Naive thymus-derived CD4-positive, alpha-beta T cell (primary cell): ENCODE measurements at regions not wholly inside any gene's neighbourhood (a gene's known extent, or its start where the extent isn't known, plus 50 kb on each side); places are given as distances from the start of the nearest gene placed in this dataset.

Source experiments
- ATAC-seq: fragments of 150-1000 bp; cut with Tn5 transposase; 2 replicates; pipeline ENCODE4 v1.10.0; 2021; ENCODE audit warnings: mild to moderate bottlenecking, moderate library complexity
- CTCF ChIA-PET: fragments of 350-600 bp; sonication (Branson Sonifier 250); formaldehyde crosslinking; loops from one replicate; lab custom pipeline; 2021; ENCODE audit warnings: antibody characterized with exemption; lab: Charles Lee
- POLR2A ChIA-PET: fragments of 350-600 bp; sonication (Branson Sonifier 250); formaldehyde crosslinking; loops from one replicate; lab custom pipeline; 2021; ENCODE audit warnings: antibody characterized with exemption, inconsistent platforms; lab: Charles Lee
- DNase-seq, 9 donors: peaks; one replicate each; pipeline versions ENCODE4 v3.0.0 to v3.0.0-alpha.2; 2020 to 2022; ENCODE audit warnings: mixed read lengths in 1 of 9
- H3K27ac ChIP-seq: one replicate; pipeline ENCODE4 v1.7.0; 2013; ENCODE audit warnings: mild to moderate bottlenecking, low read depth, low read length, moderate library complexity
- H3K27me3 ChIP-seq, 2 donors: one replicate each; pipeline ENCODE4 v1.7.0; 2013; ENCODE audit warnings: low read length in 2 of 2, mild to moderate bottlenecking in 2 of 2, moderate library complexity in 2 of 2; ENCODE audit not compliant: control insufficient read depth in 2 of 2, insufficient read depth in 2 of 2
- H3K36me3 ChIP-seq, 3 experiments: 1 replicate in 2 of 3; 2 replicates in 1 of 3; pipeline ENCODE4 v1.7.0; 2013; ENCODE audit warnings: low read length in 3 of 3, mild to moderate bottlenecking in 3 of 3, moderate library complexity in 1 of 3; ENCODE audit not compliant: insufficient read depth in 3 of 3, control insufficient read depth in 2 of 3
- H3K4me1 ChIP-seq, 2 donors: one replicate each; pipeline ENCODE4 v1.7.0; 2013; ENCODE audit warnings: low read length in 2 of 2, mild to moderate bottlenecking in 2 of 2, moderate library complexity in 1 of 2; ENCODE audit not compliant: control insufficient read depth in 2 of 2, insufficient read depth in 2 of 2
- H3K4me3 ChIP-seq: 2 replicates; pipeline ENCODE4 v1.7.0; 2013; ENCODE audit warnings: mild to moderate bottlenecking, low read length
- H3K9me3 ChIP-seq, 3 experiments: 1 replicate in 2 of 3; 2 replicates in 1 of 3; pipeline ENCODE4 v1.7.0; 2013; ENCODE audit warnings: low read length in 3 of 3; ENCODE audit not compliant: control insufficient read depth in 2 of 3
- H3K27ac Mint-ChIP-seq, 9 donors: one replicate each; pipeline ENCODE4 v1.8.0; 2020 to 2022; ENCODE audit warnings: mixed read lengths in 9 of 9, mild to moderate bottlenecking in 8 of 9, moderate library complexity in 5 of 9, inconsistent platforms in 2 of 9
- H3K27me3 Mint-ChIP-seq, 5 donors: one replicate each; pipeline ENCODE4 v1.8.0; 2021 to 2022; ENCODE audit warnings: mixed read lengths in 5 of 5, mild to moderate bottlenecking in 1 of 5
- H3K36me3 Mint-ChIP-seq, 5 donors: one replicate each; pipeline ENCODE4 v1.8.0; 2020 to 2022; ENCODE audit warnings: mixed read lengths in 5 of 5, mild to moderate bottlenecking in 3 of 5, inconsistent platforms in 1 of 5
- H3K4me1 Mint-ChIP-seq, 7 donors: one replicate each; pipeline ENCODE4 v1.8.0; 2020 to 2022; ENCODE audit warnings: mixed read lengths in 7 of 7, mild to moderate bottlenecking in 3 of 7, inconsistent platforms in 1 of 7
- H3K4me3 Mint-ChIP-seq, 10 donors: one replicate each; pipeline ENCODE4 v1.8.0; 2020 to 2022; ENCODE audit warnings: mild to moderate bottlenecking in 10 of 10, mixed read lengths in 10 of 10, moderate library complexity in 6 of 10, inconsistent platforms in 2 of 10
- H3K9me3 Mint-ChIP-seq, 11 donors: one replicate each; pipeline ENCODE4 v1.8.0; 2020 to 2022; ENCODE audit warnings: mixed read lengths in 11 of 11, mild to moderate bottlenecking in 4 of 11, inconsistent platforms in 1 of 11, moderate library complexity in 1 of 11
- intact Hi-C, 2 donors: fragments of 100-400 bp; cut with micrococcal nuclease; formaldehyde crosslinking; loops; one replicate each; pipeline ENCODE4 v1.15.1; 2023

DNA sequence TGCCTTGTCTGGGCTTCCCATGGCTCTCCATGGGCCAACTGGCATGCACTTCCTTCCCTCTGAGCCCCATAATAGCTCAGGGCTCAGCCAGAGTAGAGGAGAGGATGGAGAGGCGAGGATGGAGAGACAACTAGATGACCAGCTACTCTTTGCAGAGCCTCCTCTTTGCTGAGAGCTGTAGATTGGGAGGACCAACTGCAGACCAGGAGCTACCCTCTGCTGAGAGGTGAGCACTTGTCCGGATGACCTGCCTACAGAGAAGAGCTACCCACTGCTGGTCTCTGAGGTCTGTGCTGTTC is 58.0 kb upstream of the ETV3 start:
- peaks cover 0 to 3% of the 10 kb centered on the region in 2 donors for H3K27me3 ChIP-seq
- intact Hi-C loops = loop anchor here in 1 of 2 donors (10.0 kb wide), 1 partner anchor 929 kb away; a partner anchor contains a TSS
- DNase-seq (no peak), ATAC-seq (no peak)
- H3K27ac ChIP-seq = no peak overlapping the region
- H3K4me3 ChIP-seq = no peak overlapping the region
- no peaks in the 10 kb centered on the region for H3K9me3 ChIP-seq
- POLR2A ChIA-PET = no interaction called here
- H3K36me3 ChIP-seq = no peaks in the 10 kb centered on the region
- peaks cover 0 to 12% (median 9%) of the 10 kb centered on the region in 7 donors for H3K4me1 Mint-ChIP-seq
- H3K27me3 Mint-ChIP-seq = peaks cover 32 to 46% (median 37%) of the 10 kb centered on the region in 5 donors
- H3K36me3 Mint-ChIP-seq = no peaks in the 10 kb centered on the region
- no peak overlapping the region for H3K27ac Mint-ChIP-seq
- CTCF ChIA-PET = no interaction called here
- no peak overlapping the region for H3K4me3 Mint-ChIP-seq
- H3K4me1 ChIP-seq = no peaks in the 10 kb centered on the region
- H3K9me3 Mint-ChIP-seq = no peaks in the 10 kb centered on the region

DNA sequence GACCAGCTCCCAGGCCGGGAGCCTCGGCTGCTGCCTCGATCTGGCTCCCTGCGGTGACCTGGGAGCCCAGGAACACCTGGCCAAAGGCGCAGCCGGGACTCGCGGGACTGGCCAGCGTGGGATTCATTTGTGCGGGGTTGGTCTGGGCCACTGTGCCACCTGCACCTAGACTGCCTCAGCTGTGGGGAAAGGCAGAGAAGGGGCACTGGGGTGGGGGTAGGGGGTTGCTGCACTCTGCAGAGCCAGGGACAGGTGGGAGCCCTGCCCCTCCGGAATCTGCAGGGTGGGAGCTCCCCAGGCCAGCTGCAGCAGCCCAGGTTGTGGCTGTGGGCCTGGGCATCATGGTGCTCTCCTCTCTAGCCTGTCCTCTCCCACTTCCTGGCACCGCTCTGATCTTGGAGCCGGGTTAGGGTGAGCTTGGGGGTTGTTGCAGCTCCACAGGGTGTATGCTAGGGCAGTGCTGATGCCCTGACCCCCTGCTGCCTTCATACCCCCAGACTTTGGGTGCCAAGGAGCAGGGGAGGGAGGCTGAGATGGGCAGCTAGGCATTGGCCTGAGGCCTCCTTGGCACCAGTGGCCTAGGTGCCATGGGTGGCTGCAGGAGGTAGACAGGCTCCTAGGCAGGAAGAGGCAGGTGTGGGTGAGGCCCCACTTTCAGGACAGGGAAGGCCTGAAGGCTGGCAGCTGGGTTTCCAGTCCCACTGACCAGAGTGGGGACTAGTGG is 57.5 kb upstream of the ETV3 start:
- intact Hi-C loops = loop anchor here in 1 of 2 donors (10.0 kb wide), 1 partner anchor 929 kb away; a partner anchor contains a TSS
- Mint-ChIP-seq H3K9me3 (no peaks in the 10 kb centered on the region), H3K4me3 (no peak overlapping the region), H3K36me3 (no peaks in the 10 kb centered on the region), H3K4me1 (peaks cover 0 to 12% (median 9%) of the 10 kb centered on the region in 7 donors), H3K27me3 (peaks cover 28 to 42% (median 33%) of the 10 kb centered on the region in 5 donors), H3K27ac (no peak overlapping the region)
- no peak overlapping the region for H3K27ac ChIP-seq
- ATAC-seq = no peak
- no peaks in the 10 kb centered on the region for H3K4me1 ChIP-seq
- no peak for DNase-seq
- no peak overlapping the region for H3K4me3 ChIP-seq
- H3K27me3 ChIP-seq = peaks cover 0 to 3% of the 10 kb centered on the region in 2 donors
- ChIA-PET POLR2A (no interaction called here), CTCF (interaction anchor here (0.7 kb wide), 1 partner anchor 126 kb away, joined by 4 read pairs; no protein-coding TSS in a partner anchor)
- H3K9me3 ChIP-seq = no peaks in the 10 kb centered on the region
- H3K36me3 ChIP-seq = no peaks in the 10 kb centered on the region

DNA sequence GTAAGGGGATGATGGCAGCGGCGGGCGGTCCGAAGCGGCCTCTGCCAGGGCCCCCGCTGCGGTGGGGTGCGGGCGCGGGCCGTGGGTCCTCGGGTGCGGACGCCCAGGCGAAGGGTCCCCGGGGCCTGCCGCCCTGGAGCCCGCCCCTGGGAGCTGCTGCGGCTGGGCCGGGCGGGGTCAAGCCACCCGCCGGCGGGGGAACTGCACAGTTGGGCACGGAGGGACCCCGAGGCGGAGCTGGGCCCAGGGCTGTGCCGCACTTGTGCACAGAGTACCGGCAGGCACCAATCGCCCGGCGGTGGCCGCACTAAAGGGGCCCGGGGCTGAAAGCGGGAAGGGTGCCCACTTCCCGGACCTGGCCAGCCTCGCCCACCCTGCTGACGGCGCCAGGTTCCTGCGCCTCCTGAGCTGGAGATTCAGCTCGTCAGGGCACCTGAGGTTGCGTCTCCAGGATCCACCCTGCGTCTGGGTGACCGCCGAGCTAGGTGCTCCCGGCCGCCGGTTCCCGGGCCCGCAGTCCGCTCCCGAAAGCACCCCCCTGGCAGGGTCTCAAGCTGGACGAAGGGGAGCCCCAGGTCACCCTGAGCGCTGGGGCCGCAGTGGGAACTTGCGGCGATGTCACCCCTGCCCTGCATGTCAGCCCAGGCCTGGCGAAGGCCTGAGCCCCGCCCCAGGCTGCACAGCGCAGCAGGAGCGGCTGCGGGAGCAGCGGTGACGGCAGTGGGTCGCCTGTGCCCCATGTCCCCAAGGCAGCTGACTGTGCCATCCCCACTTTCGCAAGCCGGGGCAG is 56.7 kb upstream of the ETV3 start:
- Mint-ChIP-seq H3K36me3 (no peaks in the 10 kb centered on the region), H3K4me1 (peaks cover 0 to 12% (median 9%) of the 10 kb centered on the region in 7 donors), H3K27me3 (peaks cover 32 to 48% (median 35%) of the 10 kb centered on the region in 5 donors), H3K4me3 (peak overlapping the region in 1 of 10 donors; percentile 31), H3K27ac (no peak overlapping the region), H3K9me3 (no peaks in the 10 kb centered on the region)
- Histone ChIP-seq H3K4me1 (no peaks in the 10 kb centered on the region), H3K36me3 (no peaks in the 10 kb centered on the region), H3K27ac (no peak overlapping the region), H3K4me3 (no peak overlapping the region), H3K27me3 (peaks cover 0 to 3% of the 10 kb centered on the region in 2 donors), H3K9me3 (no peaks in the 10 kb centered on the region)
- ChIA-PET CTCF (interaction anchor here (0.7 kb wide), 1 partner anchor 125 kb away, joined by 4 read pairs; no protein-coding TSS in a partner anchor), POLR2A (no interaction called here)
- intact Hi-C loops = loop anchor here in 1 of 2 donors (10.0 kb wide), 1 partner anchor 930 kb away; a partner anchor contains a TSS
- DNase-seq (no peak), ATAC-seq (no peak)

DNA sequence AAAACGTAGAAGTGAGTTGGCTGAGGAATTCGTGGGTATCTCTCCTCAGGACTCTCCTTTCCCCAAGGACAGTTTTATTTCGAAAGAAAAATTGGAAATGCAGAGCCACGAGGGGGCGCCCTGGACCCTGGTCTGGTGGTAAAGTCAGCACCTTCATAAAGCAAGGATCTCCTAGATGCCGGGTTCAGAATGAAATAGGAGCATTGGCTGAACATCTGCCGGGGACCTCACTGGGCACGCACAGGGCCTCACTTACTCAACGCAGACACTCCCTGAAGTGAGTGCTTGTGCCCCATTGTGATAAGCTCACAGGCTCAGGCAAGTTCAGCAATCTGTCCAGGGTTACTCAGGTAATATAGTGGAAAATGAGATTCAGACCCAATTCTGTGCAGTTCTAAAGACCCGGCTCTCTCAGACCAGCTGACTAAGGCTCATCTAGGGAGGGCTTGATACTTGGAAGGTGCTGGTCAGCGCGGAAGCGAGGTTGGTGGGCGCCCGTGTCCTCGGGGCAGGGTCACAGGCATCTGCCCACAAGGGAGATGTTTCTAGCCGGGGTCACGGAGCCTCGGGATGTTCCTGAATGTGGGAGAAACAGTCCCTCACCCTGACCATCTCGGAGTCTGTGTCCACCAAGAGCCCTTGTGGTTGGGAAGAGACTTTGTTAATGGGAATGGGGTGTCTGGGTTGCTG is 55.7 kb upstream of the ETV3 start:
- H3K27ac ChIP-seq = no peak overlapping the region
- H3K4me1 Mint-ChIP-seq = peaks cover 0 to 12% (median 11%) of the 10 kb centered on the region in 7 donors
- H3K36me3 ChIP-seq = no peaks in the 10 kb centered on the region
- peaks cover 0 to 3% of the 10 kb centered on the region in 2 donors for H3K27me3 ChIP-seq
- no peaks in the 10 kb centered on the region for H3K9me3 ChIP-seq
- intact Hi-C loops = loop anchor here (1.0 to 10.0 kb wide), 2 partner anchors 295 to 931 kb away; a partner anchor contains a TSS
- ChIA-PET POLR2A (no interaction called here), CTCF (no interaction called here)
- H3K4me1 ChIP-seq = no peaks in the 10 kb centered on the region
- peaks cover 35 to 52% (median 42%) of the 10 kb centered on the region in 5 donors for H3K27me3 Mint-ChIP-seq
- peak in 5 of 9 donors; percentile 9 to 60 (median 22) for DNase-seq
- H3K4me3 Mint-ChIP-seq = no peak overlapping the region
- ATAC-seq = no peak
- H3K27ac Mint-ChIP-seq = no peak overlapping the region
- no peaks in the 10 kb centered on the region for H3K36me3 Mint-ChIP-seq
- H3K9me3 Mint-ChIP-seq = no peaks in the 10 kb centered on the region
- H3K4me3 ChIP-seq = no peak overlapping the region

DNA sequence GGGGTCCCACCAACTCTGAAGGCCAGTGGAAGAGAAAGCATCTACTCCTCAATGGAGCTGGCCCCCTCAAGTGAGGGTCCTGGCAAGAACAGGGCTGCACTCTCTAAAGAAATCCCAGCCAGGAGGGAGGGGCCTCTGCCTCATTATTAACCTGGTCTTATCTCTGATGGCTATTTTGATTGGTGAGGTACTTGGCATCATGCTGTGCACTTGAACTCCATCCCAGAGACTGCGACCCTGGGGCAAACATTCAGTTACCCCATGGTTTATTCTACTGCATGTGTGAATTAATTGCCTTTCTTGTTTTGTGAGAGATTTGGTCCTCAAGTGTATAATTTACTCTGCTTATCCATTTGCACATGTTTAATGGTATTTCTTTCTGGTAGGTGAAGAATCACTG is 55.0 kb upstream of the ETV3 start:
- Histone ChIP-seq H3K27ac (no peak overlapping the region), H3K4me3 (no peak overlapping the region), H3K9me3 (no peaks in the 10 kb centered on the region), H3K36me3 (no peaks in the 10 kb centered on the region), H3K4me1 (no peaks in the 10 kb centered on the region), H3K27me3 (peaks cover 0 to 3% of the 10 kb centered on the region in 2 donors)
- no peaks in the 10 kb centered on the region for H3K9me3 Mint-ChIP-seq
- no peak for ATAC-seq
- no peak for DNase-seq
- H3K27me3 Mint-ChIP-seq = peaks cover 36 to 52% (median 44%) of the 10 kb centered on the region in 5 donors
- ChIA-PET CTCF (no interaction called here), POLR2A (no interaction called here)
- H3K4me3 Mint-ChIP-seq = no peak overlapping the region
- intact Hi-C loops = loop anchor here (1.0 to 10.0 kb wide), 2 partner anchors 296 to 932 kb away; a partner anchor contains a TSS
- peaks cover 0 to 12% (median 11%) of the 10 kb centered on the region in 7 donors for H3K4me1 Mint-ChIP-seq
- H3K36me3 Mint-ChIP-seq = no peaks in the 10 kb centered on the region
- no peak overlapping the region for H3K27ac Mint-ChIP-seq
